ENCODE measurements at regions not wholly inside any gene's neighbourhood (a gene's known extent, or its start where the extent isn't known, plus 50 kb on each side); places are given as distances from the start of the nearest gene placed in this dataset.

DNA sequence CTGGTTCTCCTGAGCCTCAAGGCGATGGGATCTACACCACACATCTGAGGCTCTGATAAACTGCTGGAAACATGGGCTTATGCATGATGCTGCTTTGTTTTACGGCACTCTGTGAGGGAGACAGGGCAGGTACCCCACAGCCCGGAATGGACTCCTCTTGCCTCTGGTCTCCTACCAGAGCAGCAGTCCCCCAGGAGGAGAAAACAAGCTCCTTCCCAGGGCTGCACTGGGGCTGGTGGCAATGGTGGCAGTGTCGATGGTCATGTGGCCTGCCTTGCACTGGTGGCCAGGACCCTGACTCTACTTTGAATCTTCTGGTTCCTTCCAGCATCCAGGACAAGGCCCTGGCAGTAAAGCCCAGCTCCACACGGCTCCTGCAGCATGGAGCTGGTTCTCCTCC lies 79.4 kb downstream of the TOMM20 start:
- ATAC-seq (ENCODE audit: poor library complexity) (no peak), DNase-seq (no peak)
- Mint-ChIP-seq H3K27me3 (no peaks in the 10 kb centered on the region), H3K4me1 (ENCODE audit: low read depth) (peaks cover 18% of the 10 kb centered on the region), H3K27ac (no peak overlapping the region), H3K4me3 (no peak overlapping the region), H3K36me3 (ENCODE audit: low read depth) (no peaks in the 10 kb centered on the region), H3K9me3 (no peaks in the 10 kb centered on the region)
- intact Hi-C loops (cut with DNase I, micrococcal nuclease), result loop anchor here in 1 of 2 experiments (5.0 kb wide), 1 partner anchor 117 kb away; no protein-coding TSS in a partner anchor
- CTCF ChIA-PET, result no interaction called here
- Histone ChIP-seq H3K36me3 (ENCODE audit: insufficient read depth, low read length) (no peaks in the 10 kb centered on the region), H3K27me3 (ENCODE audit: control insufficient read depth in 1 of 2, insufficient read depth in 2 of 2, low read length in 2 of 2) (no peaks in the 10 kb centered on the region), H3K27ac (ENCODE audit: low read depth in 1 of 2, low read length in 2 of 2) (no peak overlapping the region), H3K9me3 (ENCODE audit: control insufficient read depth in 1 of 2, insufficient read depth in 1 of 2, low read length in 2 of 2) (no peaks in the 10 kb centered on the region), H3K4me3 (ENCODE audit: low read length) (no peak overlapping the region), H3K4me1 (ENCODE audit: insufficient read depth, low read length) (peaks cover 17% of the 10 kb centered on the region)
- TF ChIP-seq, protein P1, sequence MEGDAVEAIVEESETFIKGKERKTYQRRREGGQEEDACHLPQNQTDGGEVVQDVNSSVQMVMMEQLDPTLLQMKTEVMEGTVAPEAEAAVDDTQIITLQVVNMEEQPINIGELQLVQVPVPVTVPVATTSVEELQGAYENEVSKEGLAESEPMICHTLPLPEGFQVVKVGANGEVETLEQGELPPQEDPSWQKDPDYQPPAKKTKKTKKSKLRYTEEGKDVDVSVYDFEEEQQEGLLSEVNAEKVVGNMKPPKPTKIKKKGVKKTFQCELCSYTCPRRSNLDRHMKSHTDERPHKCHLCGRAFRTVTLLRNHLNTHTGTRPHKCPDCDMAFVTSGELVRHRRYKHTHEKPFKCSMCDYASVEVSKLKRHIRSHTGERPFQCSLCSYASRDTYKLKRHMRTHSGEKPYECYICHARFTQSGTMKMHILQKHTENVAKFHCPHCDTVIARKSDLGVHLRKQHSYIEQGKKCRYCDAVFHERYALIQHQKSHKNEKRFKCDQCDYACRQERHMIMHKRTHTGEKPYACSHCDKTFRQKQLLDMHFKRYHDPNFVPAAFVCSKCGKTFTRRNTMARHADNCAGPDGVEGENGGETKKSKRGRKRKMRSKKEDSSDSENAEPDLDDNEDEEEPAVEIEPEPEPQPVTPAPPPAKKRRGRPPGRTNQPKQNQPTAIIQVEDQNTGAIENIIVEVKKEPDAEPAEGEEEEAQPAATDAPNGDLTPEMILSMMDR (IDR thresholded peaks at IDR 0.05), result no peak
- POLR2A ChIA-PET, result no interaction called here

DNA sequence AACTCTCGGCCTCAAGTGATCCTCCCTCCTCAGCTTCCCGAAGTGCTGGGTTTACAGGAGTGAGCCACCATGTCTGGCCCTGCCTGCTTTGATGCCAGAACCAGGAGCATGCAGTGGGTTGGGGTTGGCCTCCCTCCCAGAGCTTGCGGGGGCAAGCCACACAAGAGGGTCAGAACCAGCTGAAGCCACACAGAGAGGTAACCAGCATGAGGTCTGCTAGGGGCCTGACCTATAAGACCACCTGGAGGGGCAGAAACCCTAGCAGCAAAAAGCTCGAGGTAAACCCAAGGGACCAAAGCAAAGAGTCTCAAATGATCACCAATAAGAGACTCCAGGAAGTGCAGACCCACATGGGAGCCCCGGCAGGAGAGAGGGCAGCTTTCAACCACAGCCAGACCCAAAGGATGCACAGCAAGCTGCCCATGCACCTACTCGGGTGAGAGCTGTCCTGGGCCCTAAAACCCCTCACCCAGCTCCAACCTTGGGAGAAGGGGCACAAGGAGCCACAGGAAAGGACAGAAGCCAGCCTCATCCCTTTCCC lies 81.2 kb downstream of the TOMM20 start:
- no peak overlapping the region for H3K27ac Mint-ChIP-seq
- peaks cover 18% of the 10 kb centered on the region for H3K4me1 Mint-ChIP-seq (ENCODE audit: low read depth)
- ATAC-seq (ENCODE audit: poor library complexity) (no peak), DNase-seq (no peak)
- Histone ChIP-seq H3K36me3 (ENCODE audit: insufficient read depth, low read length) (no peaks in the 10 kb centered on the region), H3K27ac (ENCODE audit: low read depth in 1 of 2, low read length in 2 of 2) (no peak overlapping the region), H3K4me1 (ENCODE audit: insufficient read depth, low read length) (peaks cover 17% of the 10 kb centered on the region), H3K9me3 (ENCODE audit: control insufficient read depth in 1 of 2, insufficient read depth in 1 of 2, low read length in 2 of 2) (no peaks in the 10 kb centered on the region), H3K27me3 (ENCODE audit: control insufficient read depth in 1 of 2, insufficient read depth in 2 of 2, low read length in 2 of 2) (no peaks in the 10 kb centered on the region), H3K4me3 (ENCODE audit: low read length) (no peak overlapping the region)
- H3K4me3 Mint-ChIP-seq, result no peak overlapping the region
- no peaks in the 10 kb centered on the region for H3K36me3 Mint-ChIP-seq (ENCODE audit: low read depth)
- ChIA-PET CTCF (no interaction called here), POLR2A (no interaction called here)
- intact Hi-C loops (cut with DNase I, micrococcal nuclease), result loop anchor here in 1 of 2 experiments (5.0 kb wide), 1 partner anchor 115 kb away; no protein-coding TSS in a partner anchor
- TF ChIP-seq, protein P1 (IDR thresholded peaks at IDR 0.05), result no peak
- H3K9me3 Mint-ChIP-seq, result no peaks in the 10 kb centered on the region
- H3K27me3 Mint-ChIP-seq, result no peaks in the 10 kb centered on the region

DNA sequence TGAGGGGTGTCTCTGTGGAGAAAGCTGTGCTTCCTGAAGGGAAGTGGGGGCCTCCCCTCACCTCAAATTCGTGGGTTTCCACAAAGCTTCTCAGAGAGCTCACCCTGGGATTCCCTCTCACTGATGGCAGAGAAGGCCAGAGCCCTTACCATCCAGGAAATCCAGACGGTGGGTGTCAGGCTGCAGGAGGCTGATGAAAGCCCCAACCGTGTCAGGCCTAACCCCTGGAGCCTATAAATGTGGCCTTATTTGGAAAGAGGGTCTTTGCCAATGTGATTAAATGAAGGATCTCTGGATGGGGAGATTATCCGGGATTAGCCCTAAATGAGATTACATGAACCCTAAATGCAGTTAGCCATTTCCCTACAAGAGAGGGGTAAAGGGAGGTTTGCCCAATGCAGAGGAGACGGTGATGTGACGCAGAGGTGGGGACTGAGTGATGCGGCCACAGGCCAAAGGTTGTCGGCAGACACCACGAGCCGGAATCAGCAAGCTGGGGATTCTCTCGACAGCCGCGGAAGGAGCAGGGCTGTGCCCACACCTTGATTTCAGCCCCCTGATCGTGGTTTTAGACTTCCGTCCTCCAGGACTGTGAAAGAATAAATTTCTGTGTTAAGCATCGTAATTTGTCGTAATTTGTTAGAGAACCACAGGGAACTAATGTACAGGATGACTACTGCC lies 82.6 kb downstream of the TOMM20 start:
- DNase-seq (no peak), ATAC-seq (ENCODE audit: poor library complexity) (no peak)
- no peaks in the 10 kb centered on the region for H3K36me3 ChIP-seq (ENCODE audit: insufficient read depth, low read length)
- intact Hi-C loops (cut with DNase I, micrococcal nuclease), result loop anchor here in 1 of 2 experiments (5.0 kb wide), 1 partner anchor 114 kb away; no protein-coding TSS in a partner anchor
- peaks cover 20% of the 10 kb centered on the region for H3K4me1 ChIP-seq (ENCODE audit: insufficient read depth, low read length)
- Mint-ChIP-seq H3K9me3 (no peaks in the 10 kb centered on the region), H3K4me1 (ENCODE audit: low read depth) (peaks cover 21% of the 10 kb centered on the region), H3K27ac (no peak overlapping the region), H3K36me3 (ENCODE audit: low read depth) (no peaks in the 10 kb centered on the region), H3K27me3 (no peaks in the 10 kb centered on the region), H3K4me3 (no peak overlapping the region)
- H3K27ac ChIP-seq (ENCODE audit: low read depth in 1 of 2, low read length in 2 of 2), result no peak overlapping the region
- CTCF ChIA-PET, result no interaction called here
- TF ChIP-seq, protein P1 (IDR thresholded peaks at IDR 0.05), result no peak
- H3K27me3 ChIP-seq (ENCODE audit: control insufficient read depth in 1 of 2, insufficient read depth in 2 of 2, low read length in 2 of 2), result no peaks in the 10 kb centered on the region
- H3K9me3 ChIP-seq (ENCODE audit: control insufficient read depth in 1 of 2, insufficient read depth in 1 of 2, low read length in 2 of 2), result no peaks in the 10 kb centered on the region
- POLR2A ChIA-PET, result no interaction called here
- H3K4me3 ChIP-seq (ENCODE audit: low read length), result no peak overlapping the region
